HG02870 (cell line): ENCODE measurements at regions not wholly inside any gene's neighbourhood (a gene's known extent, or its start where the extent isn't known, plus 50 kb on each side); places are given as distances from the start of the nearest gene placed in this dataset.
"Not testable (repeated sequence)": the region's sequence is repeated elsewhere in the genome, so short reads cannot be mapped to it uniquely, and the experiment has no call there.

Experiments
- ATAC-seq: cut with Tn5 transposase; IDR thresholded peaks from one replicate; pipeline ENCODE4 v1.9.1; 2021; ENCODE audit warnings: mild to moderate bottlenecking, moderate library complexity; ENCODE audit not compliant: unreplicated experiment

DNA sequence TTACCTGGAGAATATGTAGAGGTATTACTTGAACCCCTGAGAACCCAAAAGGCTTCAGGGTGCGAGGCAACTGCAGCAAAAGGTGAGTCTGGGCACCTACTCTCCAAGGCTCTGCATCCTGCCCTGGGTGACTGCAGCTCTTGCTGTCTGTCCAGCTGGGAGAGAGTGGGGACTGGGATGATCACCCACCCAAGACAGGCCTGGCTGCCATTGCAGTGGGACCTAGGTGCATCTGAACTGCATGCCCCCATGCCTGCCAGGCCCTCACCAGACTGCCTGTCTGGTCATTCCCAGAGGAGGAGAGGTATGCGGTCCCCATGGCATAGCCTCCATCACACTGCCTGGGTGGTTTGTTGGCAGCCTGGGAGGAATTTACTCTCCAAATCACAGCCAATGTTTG is 563.9 kb downstream of the TFAP2A start:
- no peak for ATAC-seq

DNA sequence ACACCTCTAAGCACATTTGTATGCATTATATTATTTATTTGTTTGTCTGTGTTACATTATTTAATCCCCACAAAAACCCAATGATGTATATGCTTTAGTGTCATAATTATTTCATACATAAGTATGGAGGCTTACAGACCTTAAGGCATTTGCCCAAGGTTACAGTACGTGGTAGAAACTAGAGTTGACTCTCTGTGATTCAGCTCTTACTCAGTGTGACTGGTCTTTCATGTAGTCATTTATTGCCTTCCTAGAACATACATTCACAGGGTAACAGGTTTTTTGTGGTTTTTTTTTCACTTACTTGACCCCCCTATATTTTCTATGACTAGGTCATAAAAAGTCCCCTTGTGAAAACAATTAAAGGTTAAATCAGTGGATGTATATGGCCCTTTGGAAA is 566.8 kb downstream of the TFAP2A start:
- no peak for ATAC-seq

GRCh38 chr6:9841886-9842725 is 572.8 kb downstream of the TFAP2A start:
- ATAC-seq = no peak

DNA sequence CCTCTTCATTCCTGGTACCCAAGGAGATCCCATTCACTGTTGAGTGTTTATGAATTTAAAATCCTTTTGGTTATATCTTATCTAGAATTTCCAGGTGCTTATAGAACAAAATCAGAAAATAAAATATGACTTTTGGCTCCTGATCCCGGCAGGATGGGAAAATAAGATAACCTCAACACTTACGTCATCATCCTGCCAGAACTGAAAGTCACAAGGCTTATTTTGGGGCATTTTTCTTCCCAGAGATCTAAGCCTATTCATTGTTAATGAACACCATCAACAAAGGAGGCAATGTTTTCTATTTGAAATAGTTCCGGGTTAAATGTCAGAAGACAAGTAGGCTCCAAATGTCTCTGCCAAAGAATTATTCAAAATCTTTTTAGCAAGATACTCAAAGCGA is 580.6 kb downstream of the TFAP2A start:
- ATAC-seq = no peak

DNA sequence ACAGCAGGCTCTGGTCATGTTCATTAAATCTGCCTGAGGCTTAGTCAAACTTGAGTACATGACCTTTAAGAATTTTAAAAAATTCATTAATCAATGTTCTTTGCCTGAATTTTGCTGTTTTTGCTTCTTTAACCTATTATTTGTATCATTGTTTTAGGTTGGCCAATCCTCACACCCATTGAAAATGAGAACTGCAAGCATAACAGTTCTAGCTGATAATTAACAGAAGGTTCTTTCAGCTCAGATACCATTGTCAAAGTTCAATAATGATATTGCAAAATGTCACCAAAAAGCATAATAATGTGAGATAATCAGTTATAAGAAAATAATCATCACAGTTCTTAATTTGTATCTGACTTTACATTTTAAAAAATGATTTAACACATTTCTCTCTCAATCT is 583.1 kb downstream of the TFAP2A start:
- ATAC-seq = no peak

DNA sequence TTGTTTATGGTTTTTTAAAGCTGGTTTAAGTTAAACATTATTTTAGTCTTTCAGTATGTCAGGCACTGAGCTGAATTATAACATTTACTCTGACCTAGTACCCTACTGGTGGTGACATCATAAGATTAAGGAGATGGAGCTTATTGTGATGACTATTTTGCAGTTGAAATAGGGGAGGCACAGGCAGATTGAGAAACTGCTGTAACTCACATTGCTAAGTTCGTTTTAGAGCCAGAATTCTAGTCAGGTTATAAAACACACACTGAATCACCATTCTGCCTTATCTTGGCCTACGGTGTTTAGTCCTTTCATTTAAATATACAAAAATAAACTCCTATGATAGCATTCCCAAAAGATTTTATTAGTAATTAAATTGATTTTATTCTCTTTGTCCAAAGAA is 584.1 kb downstream of the TFAP2A start:
- no peak for ATAC-seq

DNA sequence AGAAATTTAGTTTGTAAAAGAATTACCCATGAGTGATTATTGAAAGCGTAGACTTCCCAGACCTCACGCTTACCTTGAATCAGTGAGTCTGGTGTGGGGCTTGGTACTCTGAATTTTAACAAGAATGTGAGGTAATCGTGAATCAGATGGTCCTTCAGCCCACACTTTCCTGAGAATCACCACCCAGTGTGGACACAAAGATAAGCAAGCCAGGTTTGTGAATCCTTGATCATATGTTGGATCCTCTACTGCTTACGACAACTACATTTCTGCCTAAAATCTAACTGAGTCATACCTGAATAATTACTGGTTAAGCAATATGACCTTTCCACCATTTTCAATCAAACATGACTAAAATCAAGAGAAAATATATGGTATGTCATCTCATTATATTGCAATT is 589.3 kb downstream of the TFAP2A start:
- no peak for ATAC-seq

DNA sequence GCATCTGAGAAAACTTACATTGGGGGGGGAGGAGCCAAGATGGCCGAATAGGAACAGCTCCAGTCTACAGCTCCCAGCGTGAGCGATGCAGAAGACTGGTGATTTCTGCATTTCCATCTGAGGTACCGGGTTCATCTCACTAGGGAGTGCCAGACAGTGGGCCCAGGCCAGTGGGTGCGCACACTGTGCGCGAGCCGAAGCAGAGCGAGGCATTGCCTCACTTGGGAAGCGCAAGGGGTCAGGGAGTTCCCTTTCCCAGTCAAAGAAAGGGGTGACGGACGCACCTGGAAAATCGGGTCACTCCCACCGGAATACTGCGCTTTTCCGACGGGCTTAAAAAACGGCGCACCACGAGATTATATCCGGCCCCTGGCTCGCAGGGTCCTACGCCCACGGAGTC is 604.1 kb downstream of the TFAP2A start:
- ATAC-seq = not testable (repeated sequence)

- no peak for ATAC-seq
These were observed 604.6 kb downstream of the TFAP2A start for GRCh38 chr6:9810286-9810685.

DNA sequence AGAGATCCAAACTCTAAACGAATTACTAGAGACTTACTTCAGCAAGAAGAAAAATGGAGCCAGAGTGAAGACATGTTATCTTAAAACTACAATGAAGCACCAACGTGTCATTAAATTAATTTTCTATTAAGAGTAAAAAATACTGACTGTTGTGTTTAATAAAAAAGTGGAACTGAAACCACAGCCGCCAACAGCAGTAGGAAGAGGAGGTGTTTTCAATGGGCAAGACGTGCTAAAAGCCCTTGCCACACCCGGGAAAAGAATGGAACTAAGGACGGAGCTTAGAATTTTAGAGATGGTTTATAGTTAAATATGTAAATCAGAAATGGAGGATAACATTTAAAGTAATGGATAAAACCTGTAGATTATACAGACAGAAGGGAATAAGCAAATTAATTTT is 608.7 kb downstream of the TFAP2A start:
- no peak for ATAC-seq

GRCh38 chr6:9801249-9801754 is 613.6 kb downstream of the TFAP2A start:
- no peak for ATAC-seq

DNA sequence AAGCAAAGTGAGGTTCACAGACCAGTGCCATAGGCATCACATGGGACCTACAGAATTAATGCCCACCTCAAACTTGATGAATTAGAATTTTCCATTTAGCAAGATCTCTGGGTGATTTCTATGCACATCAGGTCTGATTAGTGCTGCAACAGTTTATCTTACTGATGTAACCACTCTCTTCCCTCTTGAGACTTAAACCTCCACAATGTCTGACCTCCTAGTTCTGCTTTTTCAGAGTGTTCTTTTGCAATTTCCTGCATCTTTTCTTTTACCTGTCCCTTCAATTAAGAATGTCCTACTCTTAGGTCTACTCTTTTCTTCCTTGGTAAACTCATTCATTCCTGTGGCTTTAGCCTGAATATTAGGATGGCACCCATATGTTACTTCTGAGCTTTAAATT is 615.3 kb downstream of the TFAP2A start:
- ATAC-seq = no peak

DNA sequence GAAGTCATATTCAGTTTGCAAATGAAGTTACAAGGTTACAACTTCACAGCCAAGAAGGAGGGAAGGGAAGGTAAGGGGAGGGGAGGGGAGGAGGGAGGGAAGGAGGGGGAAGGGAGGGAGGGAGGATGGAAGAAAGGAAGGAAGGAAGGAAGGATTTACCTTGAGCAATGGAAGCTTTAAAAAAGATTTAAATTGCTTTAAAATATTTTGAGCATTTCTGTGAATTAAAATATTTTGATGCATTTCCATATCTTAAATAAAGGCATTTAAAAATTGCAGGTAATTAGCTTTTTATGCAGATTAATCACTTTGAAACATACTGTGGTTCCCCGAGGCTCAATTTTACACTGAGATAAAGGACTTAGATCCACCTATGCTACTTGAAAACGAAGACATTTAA is 618.0 kb downstream of the TFAP2A start:
- no peak for ATAC-seq

- ATAC-seq = no peak
These were observed 619.0 kb downstream of the TFAP2A start for GRCh38 chr6:9795880-9796279.

- ATAC-seq = no peak
These were observed 625.7 kb downstream of the TFAP2A start for GRCh38 chr6:9789201-9789600.

DNA sequence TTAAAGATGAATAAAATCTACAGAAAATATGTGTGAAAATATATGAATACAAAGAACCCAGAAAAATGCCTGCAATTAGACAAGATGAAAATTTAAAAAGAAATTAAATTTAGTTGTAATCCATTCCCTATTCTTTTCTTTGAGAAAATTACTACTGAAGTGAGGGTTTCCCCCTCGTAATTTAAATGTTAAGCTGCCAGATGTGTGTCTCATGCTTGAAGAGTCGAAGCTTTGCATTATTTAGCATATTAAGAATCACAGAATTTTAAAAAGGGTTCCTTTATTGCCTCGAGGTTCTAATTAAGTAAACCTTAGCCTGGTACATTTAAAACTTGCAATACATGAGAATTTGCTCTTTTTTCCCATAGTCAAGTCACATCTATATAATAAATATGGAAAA is 630.1 kb downstream of the TFAP2A start:
- no peak for ATAC-seq

GRCh38 chr6:9783567-9783966 is 631.3 kb downstream of the TFAP2A start:
- ATAC-seq = no peak

- ATAC-seq = peak; percentile 60
These were observed 648.5 kb downstream of the TFAP2A start for GRCh38 chr6:9766240-9766915.

- ATAC-seq = no peak
These were observed 653.7 kb downstream of the TFAP2A start for GRCh38 chr6:9761220-9761619.

- ATAC-seq = no peak
These were observed 660.4 kb downstream of the TFAP2A start for GRCh38 chr6:9754515-9754914.

DNA sequence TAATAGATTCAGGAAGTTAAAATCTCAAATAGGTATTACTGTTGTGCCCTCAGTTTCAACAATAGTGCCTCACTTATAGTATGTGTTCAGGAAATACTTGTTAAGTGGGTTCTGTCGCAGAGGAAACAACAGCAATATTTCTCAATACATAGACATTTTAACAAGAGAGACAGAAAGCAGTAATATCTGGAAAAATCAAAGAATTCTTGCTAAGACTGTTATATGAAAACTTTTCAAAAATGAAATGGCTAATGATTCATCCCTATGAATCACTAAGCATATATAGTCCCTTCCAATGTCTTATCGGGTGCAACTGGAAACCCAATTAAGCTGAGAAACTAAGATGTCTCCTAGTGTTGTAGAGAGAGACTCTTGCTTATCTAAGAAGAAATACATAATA is 668.9 kb downstream of the TFAP2A start:
- no peak for ATAC-seq

GRCh38 chr6:9745476-9745875 is 669.4 kb downstream of the TFAP2A start:
- ATAC-seq = no peak
